NB4 (cell line): ENCODE measurements at regions not wholly inside any gene's neighbourhood (a gene's known extent, or its start where the extent isn't known, plus 50 kb on each side); places are given as distances from the start of the nearest gene placed in this dataset.
"Not testable (repeated sequence)": the region's sequence is repeated elsewhere in the genome, so short reads cannot be mapped to it uniquely, and the experiment has no call there.

Experiments
- CTCF ChIP-seq: IDR thresholded peaks from one replicate; pipeline ENCODE4 v1.5.1; 2012; ENCODE audit warnings: low read depth, low read length
- MYC ChIP-seq: IDR thresholded peaks from 2 replicates; pipeline ENCODE4 v1.6.1; 2011; ENCODE audit warnings: low read depth, low read length
- POLR2A ChIP-seq: IDR thresholded peaks from 2 replicates; pipeline ENCODE4 v1.6.1; 2011; ENCODE audit warnings: mild to moderate bottlenecking; ENCODE audit not compliant: insufficient read length; ENCODE audit errors: extremely low read depth

- not testable (repeated sequence) for TF ChIP-seq CTCF, POLR2A, MYC
These were observed 72.5 kb upstream of the STARD13 start for GRCh38 chr13:33358076-33358475.
